Activated CD8-positive, alpha-beta memory T cell treated with anti-CD3 and anti-CD28 coated beads, Interleukin-2, amount 10 ng/mL, durations not matched to agents 7 days and 5 days (primary cell): ENCODE measurements at regions not wholly inside any gene's neighbourhood (a gene's known extent, or its start where the extent isn't known, plus 50 kb on each side); places are given as distances from the start of the nearest gene placed in this dataset.

ENCODE experiments used
- ATAC-seq: fragments of 150-1000 bp; cut with Tn5 transposase; one replicate; pipeline ENCODE4 v1.10.0; 2021; ENCODE audit warnings: moderate library complexity
- CTCF ChIA-PET: fragments of 350-600 bp; sonication (Branson Sonifier 250); formaldehyde crosslinking; loops from one replicate; lab custom pipeline; 2021; ENCODE audit warnings: antibody characterized with exemption; lab: Charles Lee
- DNase-seq: peaks from one replicate; pipeline ENCODE4 v3.0.0-alpha.2; 2020
- H3K27ac Mint-ChIP-seq: one replicate; pipeline ENCODE4 v1.8.0; 2021; ENCODE audit warnings: mild to moderate bottlenecking, mixed read lengths
- H3K27me3 Mint-ChIP-seq: one replicate; pipeline ENCODE4 v1.8.0; 2021; ENCODE audit warnings: mixed read lengths
- H3K36me3 Mint-ChIP-seq: one replicate; pipeline ENCODE4 v1.8.0; 2021; ENCODE audit warnings: mild to moderate bottlenecking, mixed read lengths
- H3K4me1 Mint-ChIP-seq: one replicate; pipeline ENCODE4 v1.8.0; 2021; ENCODE audit warnings: mixed read lengths
- H3K4me3 Mint-ChIP-seq: one replicate; pipeline ENCODE4 v1.8.0; 2021; ENCODE audit warnings: mild to moderate bottlenecking, moderate library complexity, mixed read lengths
- H3K9me3 Mint-ChIP-seq: one replicate; pipeline ENCODE4 v1.8.0; 2022; ENCODE audit warnings: low read depth, mixed read lengths

DNA sequence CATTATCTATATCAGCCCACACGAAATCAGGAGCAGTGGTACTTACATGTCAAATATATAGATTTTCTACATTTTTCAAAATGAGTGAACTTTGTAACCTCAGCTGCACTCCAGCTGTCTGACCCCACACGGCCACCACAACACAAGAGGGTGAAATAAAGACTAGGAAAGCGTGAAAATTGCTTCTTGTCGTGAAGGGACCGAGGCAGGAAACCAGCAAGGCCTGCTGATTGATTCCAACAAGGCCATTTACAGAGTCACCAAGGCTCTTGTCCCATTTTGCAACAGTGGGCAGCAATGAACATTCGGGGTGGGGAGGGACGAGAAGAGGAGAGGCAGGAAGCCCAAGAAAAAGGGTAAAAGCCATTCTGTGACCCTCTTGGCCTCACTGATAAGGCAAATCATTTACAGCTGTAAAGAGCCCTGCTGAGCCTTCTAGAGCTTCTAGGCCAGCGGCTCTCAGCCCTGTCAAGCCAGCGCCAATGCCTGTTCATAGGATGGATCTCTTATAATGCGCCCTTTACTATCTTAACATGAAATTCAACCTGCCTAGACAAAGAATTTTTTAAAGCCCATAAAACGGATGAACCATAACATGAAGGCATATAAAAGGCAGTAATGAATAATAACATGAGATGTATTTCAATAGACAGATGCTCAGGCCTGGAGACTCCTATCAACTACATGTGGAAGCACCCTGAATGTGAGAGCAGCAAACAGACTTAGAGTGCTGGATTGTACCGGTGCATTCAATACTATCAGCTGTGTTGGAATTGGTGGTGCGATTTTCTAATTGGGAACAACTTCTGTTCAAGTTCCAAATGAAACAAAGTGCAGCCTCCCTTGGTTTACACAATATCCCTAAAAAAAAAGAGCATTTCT, 269.0 kb downstream of the CDCA7 start:
- CTCF ChIA-PET: no interaction called here
- H3K4me1 Mint-ChIP-seq: no peaks in the 10 kb centered on the region
- no peak overlapping the region for H3K4me3 Mint-ChIP-seq
- DNase-seq (no peak), ATAC-seq (no peak)
- no peaks in the 10 kb centered on the region for H3K36me3 Mint-ChIP-seq
- H3K9me3 Mint-ChIP-seq: no peaks in the 10 kb centered on the region
- no peak overlapping the region for H3K27ac Mint-ChIP-seq
- no peaks in the 10 kb centered on the region for H3K27me3 Mint-ChIP-seq

DNA sequence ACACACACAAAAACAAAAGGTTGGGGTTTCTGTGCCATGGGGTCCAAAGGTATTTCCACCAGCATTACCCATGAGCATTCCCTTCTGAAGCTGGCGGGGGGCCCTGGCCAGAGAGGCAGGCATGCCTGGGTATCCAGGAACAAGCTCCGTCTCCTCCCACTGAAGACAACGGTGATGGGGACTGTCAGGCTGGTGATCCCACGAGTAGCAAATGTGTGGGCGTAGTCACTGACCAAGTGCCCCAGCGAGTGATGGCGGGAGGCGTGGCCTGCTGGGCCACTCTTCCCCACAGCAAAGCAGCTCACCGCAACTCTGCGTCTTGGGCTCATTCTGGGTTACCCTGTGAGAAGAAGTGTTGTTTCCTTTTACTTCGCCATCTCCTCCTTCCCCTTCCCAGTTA, 270.6 kb downstream of the CDCA7 start:
- Mint-ChIP-seq H3K27me3 (no peaks in the 10 kb centered on the region), H3K4me3 (no peak overlapping the region), H3K4me1 (no peaks in the 10 kb centered on the region), H3K36me3 (no peaks in the 10 kb centered on the region), H3K9me3 (no peaks in the 10 kb centered on the region), H3K27ac (no peak overlapping the region)
- DNase-seq (no peak), ATAC-seq (no peak)
- CTCF ChIA-PET: no interaction called here

DNA sequence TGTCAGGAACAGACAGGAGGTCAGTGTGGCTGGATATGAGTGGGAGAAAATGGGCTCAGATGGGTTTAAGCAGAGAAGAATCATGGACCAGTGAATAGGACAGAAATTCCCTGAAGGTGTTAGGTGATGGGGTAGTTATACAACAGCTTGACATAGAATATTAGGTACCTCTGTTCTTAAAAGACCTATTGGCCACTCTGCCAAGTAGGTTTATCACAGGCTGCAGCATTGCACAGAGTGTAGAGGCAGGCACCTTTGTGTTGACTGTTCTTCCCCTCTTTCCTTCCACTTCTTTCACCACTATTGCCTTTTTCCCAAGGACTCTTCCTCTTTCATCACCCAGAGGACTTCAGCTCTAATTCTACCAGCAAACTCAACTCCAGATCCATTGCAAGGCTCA, 274.4 kb downstream of the CDCA7 start:
- Mint-ChIP-seq H3K4me3 (no peak overlapping the region), H3K27ac (no peak overlapping the region), H3K27me3 (no peaks in the 10 kb centered on the region), H3K36me3 (no peaks in the 10 kb centered on the region), H3K9me3 (no peaks in the 10 kb centered on the region), H3K4me1 (no peaks in the 10 kb centered on the region)
- DNase-seq (no peak), ATAC-seq (no peak)
- CTCF ChIA-PET: no interaction called here

DNA sequence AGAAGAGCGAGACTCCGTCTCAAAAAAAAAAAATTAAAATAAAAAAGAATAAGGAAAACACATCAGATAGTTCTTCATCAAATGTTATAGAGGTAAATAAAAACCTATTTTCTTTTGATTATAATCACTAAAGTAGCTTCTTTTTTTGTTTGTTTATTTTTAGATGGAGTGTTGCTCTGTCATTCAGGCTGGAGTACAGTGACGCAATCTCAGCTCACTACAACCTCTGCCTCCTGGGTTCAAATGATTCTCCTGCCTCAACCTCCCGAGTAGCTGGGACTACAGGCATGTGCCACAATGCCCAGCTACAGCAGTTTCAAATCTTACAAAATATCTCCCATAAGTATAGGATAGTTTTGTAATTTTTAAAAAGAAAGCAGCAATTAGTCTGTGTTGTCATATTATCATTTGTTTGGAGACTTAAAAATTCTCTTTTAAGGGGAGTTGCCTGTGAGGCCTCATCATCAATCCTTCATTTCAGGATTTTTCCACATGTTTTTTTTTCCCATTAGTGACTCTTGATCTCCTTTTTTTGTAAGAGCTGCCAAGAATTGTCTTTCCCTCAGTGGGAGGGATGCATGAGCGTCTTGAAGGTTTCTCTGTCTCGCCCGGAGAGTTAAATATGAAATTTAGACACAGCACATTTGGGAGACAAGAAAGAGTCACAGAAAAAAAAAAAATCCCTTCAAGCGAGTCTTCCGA, 275.9 kb downstream of the CDCA7 start:
- ATAC-seq (no peak), DNase-seq (no peak)
- no peaks in the 10 kb centered on the region for H3K36me3 Mint-ChIP-seq
- no peaks in the 10 kb centered on the region for H3K9me3 Mint-ChIP-seq
- H3K4me1 Mint-ChIP-seq: no peaks in the 10 kb centered on the region
- no peak overlapping the region for H3K4me3 Mint-ChIP-seq
- H3K27ac Mint-ChIP-seq: no peak overlapping the region
- peaks cover 9% of the 10 kb centered on the region for H3K27me3 Mint-ChIP-seq
- CTCF ChIA-PET: no interaction called here

DNA sequence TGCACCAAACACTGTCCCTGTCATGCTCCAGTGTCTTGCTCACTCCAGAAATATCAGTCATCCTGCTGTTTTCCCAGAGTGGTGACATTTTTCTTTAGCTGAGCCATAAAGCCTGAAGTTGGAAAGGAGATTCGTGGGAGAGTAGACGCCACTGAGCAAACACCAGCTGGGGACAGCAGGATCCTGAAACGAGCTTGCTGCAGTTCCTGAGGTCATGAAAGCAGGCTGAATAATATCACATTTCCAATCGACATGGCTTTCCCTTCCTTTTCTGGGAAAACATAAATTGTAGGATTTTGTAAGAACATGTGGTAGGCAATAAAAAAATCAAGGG, 276.4 kb downstream of the CDCA7 start:
- CTCF ChIA-PET: no interaction called here
- H3K4me1 Mint-ChIP-seq: no peaks in the 10 kb centered on the region
- DNase-seq (no peak), ATAC-seq (no peak)
- H3K9me3 Mint-ChIP-seq: no peaks in the 10 kb centered on the region
- H3K4me3 Mint-ChIP-seq: no peak overlapping the region
- H3K27ac Mint-ChIP-seq: no peak overlapping the region
- H3K36me3 Mint-ChIP-seq: no peaks in the 10 kb centered on the region
- peaks cover 12% of the 10 kb centered on the region for H3K27me3 Mint-ChIP-seq

DNA sequence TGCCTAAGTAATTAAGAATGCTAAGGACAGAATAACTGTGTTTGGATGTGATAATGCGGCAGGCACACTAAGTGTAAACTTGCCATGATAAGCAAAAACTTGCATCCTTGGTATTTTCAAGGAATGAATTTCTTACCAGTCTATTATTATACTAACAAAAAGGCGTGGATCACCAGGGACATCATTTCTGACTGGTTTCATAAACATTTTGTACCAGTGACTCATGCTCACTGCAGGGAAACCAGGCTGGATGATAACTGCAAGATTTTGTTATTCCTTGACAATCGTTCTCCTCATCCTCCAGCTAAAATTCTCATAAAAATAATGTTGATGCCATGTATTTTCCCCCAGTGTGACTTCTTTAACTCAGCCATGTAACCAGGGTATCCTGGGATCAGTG, 289.5 kb downstream of the CDCA7 start:
- no peak overlapping the region for H3K4me3 Mint-ChIP-seq
- no peak overlapping the region for H3K27ac Mint-ChIP-seq
- CTCF ChIA-PET: no interaction called here
- H3K27me3 Mint-ChIP-seq: peaks cover 15% of the 10 kb centered on the region
- no peaks in the 10 kb centered on the region for H3K9me3 Mint-ChIP-seq
- H3K4me1 Mint-ChIP-seq: no peaks in the 10 kb centered on the region
- H3K36me3 Mint-ChIP-seq: no peaks in the 10 kb centered on the region
- no peak for ATAC-seq
- DNase-seq: no peak

DNA sequence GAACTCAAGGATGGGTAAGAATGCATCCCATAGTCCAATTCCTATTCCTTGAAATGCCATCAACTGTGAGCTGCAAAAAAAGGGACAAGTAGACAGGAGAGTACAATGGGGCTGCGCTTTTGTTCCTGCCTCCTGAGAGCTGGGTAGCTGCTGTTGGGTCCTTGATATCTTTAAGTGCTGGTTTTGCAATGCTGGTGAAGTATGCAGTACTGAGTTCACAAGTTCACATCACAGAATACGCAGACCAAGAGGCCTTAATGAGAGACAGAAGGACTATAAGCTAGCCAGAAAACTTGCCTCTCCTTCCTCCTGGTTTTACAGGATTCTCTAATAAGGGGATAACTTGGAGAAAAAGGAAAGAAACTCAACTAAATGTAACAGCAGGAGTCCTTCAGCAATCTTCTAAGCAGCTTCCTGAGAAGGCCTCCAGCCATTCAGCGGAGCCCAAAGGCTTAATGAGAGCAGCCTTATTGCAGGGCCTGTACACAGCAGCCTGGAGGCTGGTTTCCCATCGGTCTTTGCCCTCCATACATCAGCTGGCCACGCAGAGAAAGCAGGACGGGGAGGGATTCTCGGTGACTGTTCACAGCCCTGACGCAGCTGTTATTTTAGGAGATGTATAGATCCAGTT, 293.1 kb downstream of the CDCA7 start:
- Mint-ChIP-seq H3K27me3 (peaks cover 10% of the 10 kb centered on the region), H3K36me3 (no peaks in the 10 kb centered on the region), H3K4me1 (no peaks in the 10 kb centered on the region), H3K27ac (no peak overlapping the region), H3K9me3 (no peaks in the 10 kb centered on the region), H3K4me3 (no peak overlapping the region)
- no peak for ATAC-seq
- no peak for DNase-seq
- CTCF ChIA-PET: no interaction called here

DNA sequence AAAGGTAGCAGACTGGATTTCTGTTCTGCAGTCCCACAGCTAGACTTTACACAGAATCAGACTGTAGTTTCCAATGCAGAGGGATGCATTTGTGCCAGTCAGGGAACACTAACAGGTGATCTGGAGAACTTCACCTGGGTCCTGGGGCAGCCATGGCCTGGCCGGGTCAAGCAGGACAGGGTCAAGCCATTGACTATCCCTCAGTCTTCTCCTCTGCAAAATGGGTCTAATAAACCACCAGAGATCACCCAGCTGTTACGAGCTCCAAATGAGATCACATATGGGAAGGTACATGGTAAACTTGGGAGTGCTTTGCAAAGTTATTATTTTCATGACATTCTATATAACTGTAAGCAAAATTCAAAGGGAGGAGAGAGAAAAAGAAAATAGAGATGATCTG, 294.1 kb downstream of the CDCA7 start:
- Mint-ChIP-seq H3K27me3 (peaks cover 10% of the 10 kb centered on the region), H3K27ac (no peak overlapping the region), H3K36me3 (no peaks in the 10 kb centered on the region), H3K9me3 (no peaks in the 10 kb centered on the region), H3K4me1 (no peaks in the 10 kb centered on the region), H3K4me3 (no peak overlapping the region)
- CTCF ChIA-PET: no interaction called here
- ATAC-seq: no peak
- no peak for DNase-seq

DNA sequence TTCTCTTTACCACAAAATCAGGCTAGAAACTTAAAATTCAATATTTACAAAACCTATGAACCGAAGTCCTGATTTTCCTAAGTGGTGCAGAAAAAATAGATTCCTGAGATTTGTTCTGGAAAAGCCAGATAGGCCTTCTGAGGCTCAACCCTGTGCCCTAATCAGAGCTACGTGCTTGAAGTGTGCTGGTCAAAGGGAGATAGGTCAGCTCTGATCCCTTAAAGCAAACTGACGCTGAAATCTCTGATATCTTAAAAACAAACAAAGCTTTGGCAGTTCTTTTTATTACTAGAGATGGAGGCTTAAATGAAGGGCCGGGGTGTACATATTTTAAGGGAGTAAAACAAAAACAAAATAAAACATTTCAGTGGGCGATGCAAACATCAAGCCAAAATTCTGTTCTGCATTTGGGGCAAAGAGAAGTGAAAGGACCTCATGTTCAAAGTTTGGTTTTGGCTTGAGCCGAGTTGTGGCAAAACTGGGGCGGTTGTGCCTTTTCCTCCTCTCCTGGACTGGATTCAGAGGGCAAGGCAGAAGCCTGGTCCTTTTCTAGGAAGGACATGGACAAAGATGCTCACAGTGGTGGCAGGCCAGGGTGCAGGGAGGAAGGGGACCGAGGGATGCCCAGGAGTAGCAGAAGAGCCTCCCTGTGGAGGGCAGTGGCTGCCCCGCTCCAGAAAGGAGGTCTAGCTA, 295.0 kb downstream of the CDCA7 start:
- peaks cover 10% of the 10 kb centered on the region for H3K27me3 Mint-ChIP-seq
- CTCF ChIA-PET: no interaction called here
- no peak overlapping the region for H3K27ac Mint-ChIP-seq
- DNase-seq (no peak), ATAC-seq (no peak)
- H3K4me1 Mint-ChIP-seq: no peaks in the 10 kb centered on the region
- no peaks in the 10 kb centered on the region for H3K36me3 Mint-ChIP-seq
- no peaks in the 10 kb centered on the region for H3K9me3 Mint-ChIP-seq
- H3K4me3 Mint-ChIP-seq: no peak overlapping the region

DNA sequence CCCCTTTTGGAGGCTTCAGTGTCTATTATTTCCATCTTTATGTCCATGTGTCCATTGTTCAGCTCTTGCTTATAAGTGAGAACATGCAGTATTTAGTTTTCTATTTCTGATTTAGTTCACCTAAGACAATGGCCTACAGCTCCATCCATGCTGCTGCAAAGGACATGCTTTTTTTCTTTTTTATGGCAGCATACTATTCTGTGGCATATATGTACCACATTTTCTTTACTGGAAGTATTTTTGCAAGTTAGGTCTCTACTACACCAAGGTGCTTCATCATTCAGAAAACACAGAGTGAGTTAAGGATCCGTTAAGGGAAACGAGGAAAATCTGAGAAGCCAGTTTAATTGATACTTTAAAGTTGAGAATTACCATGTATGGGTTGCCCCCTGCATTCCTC, 297.2 kb downstream of the CDCA7 start:
- H3K27me3 Mint-ChIP-seq: peaks cover 14% of the 10 kb centered on the region

DNA sequence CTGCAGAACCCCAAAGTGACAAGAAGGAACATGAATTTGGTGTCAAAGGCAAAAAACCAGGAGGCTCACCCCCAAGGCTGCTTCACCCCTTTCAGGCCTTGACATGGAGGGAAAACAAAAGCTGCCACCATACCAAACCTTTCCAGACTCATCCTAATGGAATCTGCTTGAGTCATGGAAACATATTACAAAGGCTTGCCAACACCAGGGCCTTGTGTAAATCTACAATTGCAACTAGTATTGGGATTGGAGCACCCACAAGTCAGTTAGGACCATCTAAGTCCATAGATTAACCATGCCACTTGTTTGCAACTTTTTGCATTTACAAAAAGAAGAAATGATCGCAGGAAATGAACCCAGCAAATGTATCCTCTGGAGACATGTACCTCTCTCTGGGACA, 297.6 kb downstream of the CDCA7 start:
- Mint-ChIP-seq H3K27me3 (peaks cover 14% of the 10 kb centered on the region), H3K27ac (no peak overlapping the region), H3K36me3 (no peaks in the 10 kb centered on the region), H3K4me3 (no peak overlapping the region), H3K4me1 (no peaks in the 10 kb centered on the region), H3K9me3 (no peaks in the 10 kb centered on the region)
- CTCF ChIA-PET: no interaction called here
- ATAC-seq (no peak), DNase-seq (no peak)

More for the DNA sequence above, 297.2 kb downstream of the CDCA7 start:
- Mint-ChIP-seq H3K27ac (no peak overlapping the region), H3K4me1 (no peaks in the 10 kb centered on the region), H3K36me3 (no peaks in the 10 kb centered on the region), H3K9me3 (no peaks in the 10 kb centered on the region), H3K4me3 (no peak overlapping the region)
- CTCF ChIA-PET: no interaction called here
- ATAC-seq (no peak), DNase-seq (no peak)

DNA sequence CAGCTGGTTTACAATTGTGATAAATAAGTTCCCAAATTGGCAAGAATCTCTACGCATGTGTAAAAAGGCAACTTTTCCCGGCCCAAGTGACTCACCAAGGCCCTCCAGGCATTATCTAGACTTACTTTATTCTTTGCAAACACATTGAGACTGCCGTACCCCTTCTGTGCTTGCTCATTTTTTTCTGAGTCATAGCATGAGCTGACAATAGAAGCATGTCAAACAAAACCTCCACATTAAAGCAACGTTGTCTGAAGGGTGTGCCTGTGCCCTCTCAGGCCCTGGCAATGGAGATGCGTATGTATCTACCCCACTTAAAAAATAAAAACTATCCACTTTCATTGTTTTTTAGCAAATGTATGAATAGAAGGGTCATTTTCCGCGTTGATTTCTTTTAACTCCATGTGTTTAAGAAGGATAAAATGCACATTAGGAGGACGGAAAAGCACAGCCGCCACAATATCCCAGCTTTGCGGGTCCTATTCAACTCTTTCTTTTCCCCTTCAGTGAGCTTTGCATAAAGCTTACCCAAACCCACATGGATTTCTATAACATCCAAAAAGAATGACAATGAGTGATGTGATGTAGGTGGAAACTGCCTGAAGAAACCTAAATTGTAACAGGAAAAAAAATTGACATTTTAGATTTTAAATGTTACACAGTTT, 298.2 kb downstream of the CDCA7 start:
- H3K27ac Mint-ChIP-seq: no peak overlapping the region
- no peak overlapping the region for H3K4me3 Mint-ChIP-seq
- CTCF ChIA-PET: interaction anchor here (1.0 kb wide), 1 partner anchor 11 kb away, joined by 3 read pairs; no protein-coding TSS in a partner anchor
- ATAC-seq (no peak), DNase-seq (no peak)
- no peaks in the 10 kb centered on the region for H3K4me1 Mint-ChIP-seq
- peaks cover 14% of the 10 kb centered on the region for H3K27me3 Mint-ChIP-seq
- H3K36me3 Mint-ChIP-seq: no peaks in the 10 kb centered on the region
- no peaks in the 10 kb centered on the region for H3K9me3 Mint-ChIP-seq

DNA sequence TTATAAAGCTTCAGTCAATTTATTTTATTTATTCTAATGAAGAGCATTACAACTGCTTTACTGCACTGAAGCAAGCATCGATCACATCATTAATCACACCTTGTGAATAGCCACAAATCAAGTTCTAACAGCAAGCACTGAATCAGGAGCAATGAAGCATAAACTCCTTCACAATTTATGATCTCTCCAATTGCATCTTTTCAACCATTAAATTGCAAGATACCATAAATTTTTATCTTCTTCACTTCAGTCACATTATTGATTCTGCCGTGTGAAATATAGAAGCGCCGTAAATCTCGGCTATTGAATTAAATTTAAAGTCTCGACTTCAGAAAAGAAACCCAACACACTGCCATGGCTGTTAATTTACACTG, 298.7 kb downstream of the CDCA7 start:
- ATAC-seq (no peak), DNase-seq (no peak)
- CTCF ChIA-PET: interaction anchor here (1.0 kb wide), 1 partner anchor 11 kb away, joined by 3 read pairs; no protein-coding TSS in a partner anchor
- Mint-ChIP-seq H3K36me3 (no peaks in the 10 kb centered on the region), H3K4me3 (no peak overlapping the region), H3K4me1 (no peaks in the 10 kb centered on the region), H3K27me3 (peaks cover 14% of the 10 kb centered on the region), H3K9me3 (no peaks in the 10 kb centered on the region), H3K27ac (no peak overlapping the region)
